NAMALWA (cell line): ENCODE measurements at regions not wholly inside any gene's neighbourhood (a gene's known extent, or its start where the extent isn't known, plus 50 kb on each side); places are given as distances from the start of the nearest gene placed in this dataset.
"Not testable (repeated sequence)": the region's sequence is repeated elsewhere in the genome, so short reads cannot be mapped to it uniquely, and the experiment has no call there.

Experiments used
- DNase-seq: peaks from one replicate; pipeline ENCODE4 v3.0.0-alpha.2; 2015; ENCODE audit warnings: low spot score

GRCh38 chr13:84745051-84745551 is 862.8 kb upstream of the SLITRK1 start:
- DNase-seq, result no peak

- no peak for DNase-seq
These were observed 861.9 kb upstream of the SLITRK1 start for GRCh38 chr13:84744203-84744602.

GRCh38 chr13:84741253-84741652 is 859.0 kb upstream of the SLITRK1 start:
- DNase-seq, result no peak

GRCh38 chr13:84739021-84739420 is 856.7 kb upstream of the SLITRK1 start:
- DNase-seq, result no peak

- DNase-seq, result no peak
These were observed 855.4 kb upstream of the SLITRK1 start for GRCh38 chr13:84737661-84738060.

GRCh38 chr13:84730376-84730775 is 848.1 kb upstream of the SLITRK1 start:
- no peak for DNase-seq

GRCh38 chr13:84705982-84706710 is 823.9 kb upstream of the SLITRK1 start:
- peak; percentile 11 for DNase-seq

- no peak for DNase-seq
These were observed 819.9 kb upstream of the SLITRK1 start for GRCh38 chr13:84702174-84702573.

GRCh38 chr13:84697591-84697990 is 815.3 kb upstream of the SLITRK1 start:
- DNase-seq, result not testable (repeated sequence)

- DNase-seq, result no peak
These were observed 804.7 kb upstream of the SLITRK1 start for GRCh38 chr13:84686973-84687372.

GRCh38 chr13:84686458-84686857 is 804.2 kb upstream of the SLITRK1 start:
- no peak for DNase-seq

- DNase-seq, result no peak
These were observed 802.5 kb upstream of the SLITRK1 start for GRCh38 chr13:84684804-84685203.

GRCh38 chr13:84684048-84684662 is 801.9 kb upstream of the SLITRK1 start:
- DNase-seq, result no peak

- no peak for DNase-seq
These were observed 801.2 kb upstream of the SLITRK1 start for GRCh38 chr13:84683448-84683847.

GRCh38 chr13:84677836-84678235 is 795.6 kb upstream of the SLITRK1 start:
- no peak for DNase-seq

GRCh38 chr13:84672616-84673015 is 790.3 kb upstream of the SLITRK1 start:
- DNase-seq, result no peak

GRCh38 chr13:84670245-84670644 is 788.0 kb upstream of the SLITRK1 start:
- DNase-seq, result no peak

GRCh38 chr13:84668637-84669036 is 786.4 kb upstream of the SLITRK1 start:
- DNase-seq, result no peak

- DNase-seq, result no peak
These were observed 780.2 kb upstream of the SLITRK1 start for GRCh38 chr13:84662491-84662890.

GRCh38 chr13:84661718-84662117 is 779.4 kb upstream of the SLITRK1 start:
- DNase-seq, result no peak

GRCh38 chr13:84659359-84659661 is 777.0 kb upstream of the SLITRK1 start:
- no peak for DNase-seq

- no peak for DNase-seq
These were observed 776.5 kb upstream of the SLITRK1 start for GRCh38 chr13:84658491-84659358.

- DNase-seq, result no peak
These were observed 773.4 kb upstream of the SLITRK1 start for GRCh38 chr13:84655677-84656076.
